Endothelial cell of umbilical vein (primary cell): ENCODE measurements at regions not wholly inside any gene's neighbourhood (a gene's known extent, or its start where the extent isn't known, plus 50 kb on each side); places are given as distances from the start of the nearest gene placed in this dataset.

Source experiments
- FOS ChIP-seq: IDR thresholded peaks from 2 replicates; pipeline ENCODE4 v1.6.1; 2011; ENCODE audit warnings: mild to moderate bottlenecking, low read length, moderate library complexity, borderline replicate concordance; ENCODE audit not compliant: insufficient read depth
- POLR2A ChIP-seq: IDR thresholded peaks from 2 replicates; pipeline ENCODE4 v1.6.1; 2012; ENCODE audit warnings: low read depth, mild to moderate bottlenecking, control low read depth, low read length
- POLR2AphosphoS5 ChIP-seq: IDR thresholded peaks from 2 replicates; pipeline ENCODE4 v1.6.1; 2012; ENCODE audit warnings: low read depth, mild to moderate bottlenecking, control low read depth, low read length, moderate library complexity; ENCODE audit not compliant: insufficient read depth
- TF ChIP-seq, protein P1 (sequence below), 2 donors: IDR thresholded peaks; 1 replicate in 1 of 2; 2 replicates in 1 of 2; pipeline ENCODE4 v1.5.1; 2011; ENCODE audit warnings: low read length in 2 of 2, mild to moderate bottlenecking in 2 of 2, moderate library complexity in 2 of 2, control low read depth in 1 of 2, inconsistent platforms in 1 of 2, low read depth in 1 of 2; ENCODE audit not compliant: insufficient read depth in 1 of 2; ENCODE audit errors: extremely low read depth in 1 of 2

DNA sequence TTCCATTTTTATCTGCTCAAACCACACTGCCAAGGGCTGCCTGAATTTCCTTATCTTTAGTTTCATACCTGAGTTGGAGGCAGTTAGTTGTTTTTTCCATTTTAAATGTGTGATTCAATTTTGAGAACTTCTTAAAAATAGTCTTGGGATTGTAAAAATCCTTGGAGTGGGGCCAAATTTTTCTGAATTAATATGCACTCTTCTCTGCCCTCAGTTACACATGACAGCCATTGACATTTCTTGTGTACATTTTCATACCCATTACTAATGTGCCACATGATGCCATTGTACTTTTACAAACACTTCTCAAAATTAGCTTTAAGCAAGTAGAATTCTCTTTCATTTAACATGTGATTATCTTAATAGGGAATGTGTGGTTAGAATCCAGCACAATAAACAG lies 141.7 kb downstream of the C3orf38 start:
- TF ChIP-seq POLR2A, result no peak
- TF ChIP-seq POLR2AphosphoS5, result no peak
- TF ChIP-seq, protein P1, sequence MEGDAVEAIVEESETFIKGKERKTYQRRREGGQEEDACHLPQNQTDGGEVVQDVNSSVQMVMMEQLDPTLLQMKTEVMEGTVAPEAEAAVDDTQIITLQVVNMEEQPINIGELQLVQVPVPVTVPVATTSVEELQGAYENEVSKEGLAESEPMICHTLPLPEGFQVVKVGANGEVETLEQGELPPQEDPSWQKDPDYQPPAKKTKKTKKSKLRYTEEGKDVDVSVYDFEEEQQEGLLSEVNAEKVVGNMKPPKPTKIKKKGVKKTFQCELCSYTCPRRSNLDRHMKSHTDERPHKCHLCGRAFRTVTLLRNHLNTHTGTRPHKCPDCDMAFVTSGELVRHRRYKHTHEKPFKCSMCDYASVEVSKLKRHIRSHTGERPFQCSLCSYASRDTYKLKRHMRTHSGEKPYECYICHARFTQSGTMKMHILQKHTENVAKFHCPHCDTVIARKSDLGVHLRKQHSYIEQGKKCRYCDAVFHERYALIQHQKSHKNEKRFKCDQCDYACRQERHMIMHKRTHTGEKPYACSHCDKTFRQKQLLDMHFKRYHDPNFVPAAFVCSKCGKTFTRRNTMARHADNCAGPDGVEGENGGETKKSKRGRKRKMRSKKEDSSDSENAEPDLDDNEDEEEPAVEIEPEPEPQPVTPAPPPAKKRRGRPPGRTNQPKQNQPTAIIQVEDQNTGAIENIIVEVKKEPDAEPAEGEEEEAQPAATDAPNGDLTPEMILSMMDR (IDR thresholded peaks at IDR 0.05; ENCODE audit: extremely low read depth in 1 of 2, insufficient read depth in 1 of 2, low read depth in 1 of 2, low read length in 2 of 2), result no peak
- TF ChIP-seq FOS, result no peak
